Motor neuron (in vitro differentiated cells): ENCODE measurements at regions not wholly inside any gene's neighbourhood (a gene's known extent, or its start where the extent isn't known, plus 50 kb on each side); places are given as distances from the start of the nearest gene placed in this dataset.

Experiments used
- ATAC-seq, 8 experiments: fragments of 200-7000 bp; cut with Tn5 transposase; replicated peaks in 6 of 8; 2 replicates each; pipeline ENCODE4 v1.8.0; 2021; ENCODE audit warnings: mild to moderate bottlenecking in 8 of 8, moderate library complexity in 8 of 8
- H3K27ac ChIP-seq, 2 donors: fragments of 250-450 bp; sonication (Bioruptor Pico); 2 replicates each; pipeline ENCODE4 v1.9.0; 2021; ENCODE audit warnings: antibody characterized with exemption in 2 of 2, mild to moderate bottlenecking in 2 of 2, moderate library complexity in 1 of 2
- H3K4me1 ChIP-seq, 2 donors: fragments of 250-450 bp; sonication (Bioruptor Pico); replicated peaks in 1 of 2; 2 replicates each; pipeline ENCODE4 v1.6.1; 2021; ENCODE audit warnings: antibody characterized with exemption in 2 of 2, mild to moderate bottlenecking in 2 of 2, moderate library complexity in 1 of 2
- H3K4me3 ChIP-seq, 5 donors: fragments of 250-450 bp; sonication (Bioruptor Pico); 2 replicates each; pipeline ENCODE4 v1.9.0; 2021; ENCODE audit warnings: antibody characterized with exemption in 5 of 5, mild to moderate bottlenecking in 5 of 5, moderate library complexity in 4 of 5
- WGBS, 10 experiments: fragments of 450-650 bp; shearing (Covaris generic); methylation state at CpG; one replicate each; pipeline ENCODE4 v1.0.0; 2022; 5-methylcytosine and 5-hydroxymethylcytosine counted together
- in situ Hi-C, 9 experiments: fragments of 400-800 bp; cut with MboI; loops; one replicate each; pipeline ENCODE4 v1.15.0; 2021; ENCODE audit warnings: low sequenced_read_pairs in 9 of 9, low pct_unique_long_range_greater_than_20kb in 2 of 9; ENCODE audit not compliant: unreplicated experiment in 9 of 9

GRCh38 chr4:42729505-42730237 is 72.8 kb upstream of the ATP8A1 start:
- Histone ChIP-seq H3K4me1 (peaks cover 0 to 2% of the 10 kb centered on the region in 2 donors), H3K27ac (no peak overlapping the region), H3K4me3 (no peak overlapping the region)
- no peak for ATAC-seq
- in situ Hi-C loops, result no loop called here
- 4 to 95% (median 78%) methylated on average over 2 to 4 of the region's 4 CpGs for WGBS, 10 experiments

- in situ Hi-C loops, result no loop called here
- no peak for ATAC-seq
Observed at GRCh38 chr4:42724451-42724850, 67.5 kb upstream of the ATP8A1 start.

GRCh38 chr4:42720533-42720932 is 63.6 kb upstream of the ATP8A1 start:
- in situ Hi-C loops, result no loop called here
- Histone ChIP-seq H3K4me1 (no peaks in the 10 kb centered on the region), H3K27ac (no peak overlapping the region), H3K4me3 (no peak overlapping the region)
- 0 to 100% (median 0%) methylated on average over 1 of the region's 1 CpG; no CpG with 5 or more reads in 5 of the 10 experiments for WGBS, 10 experiments
- no peak for ATAC-seq

More at GRCh38 chr4:42724451-42724850, 67.5 kb upstream of the ATP8A1 start:
- Histone ChIP-seq H3K27ac (no peak overlapping the region), H3K4me1 (no peaks in the 10 kb centered on the region), H3K4me3 (no peak overlapping the region)
- 13 to 90% (median 69%) methylated on average over 1 to 3 of the region's 3 CpGs; no CpG with 5 or more reads in 1 of the 10 experiments for WGBS, 10 experiments

- 10 to 100% (median 100%) methylated on average over 1 of the region's 1 CpG; no CpG with 5 or more reads in 3 of the 10 experiments for WGBS, 10 experiments
- no peaks in the 10 kb centered on the region for H3K4me1 ChIP-seq
- in situ Hi-C loops, result no loop called here
- no peak overlapping the region for H3K4me3 ChIP-seq
- no peak overlapping the region for H3K27ac ChIP-seq
- no peak for ATAC-seq
Observed at GRCh38 chr4:42719257-42719656, 62.4 kb upstream of the ATP8A1 start.

- Histone ChIP-seq H3K27ac (no peak overlapping the region), H3K4me3 (no peak overlapping the region), H3K4me1 (no peaks in the 10 kb centered on the region)
- in situ Hi-C loops, result no loop called here
- 10 to 100% (median 73%) methylated on average over 1 of the region's 1 CpG; no CpG with 5 or more reads in 4 of the 10 experiments for WGBS, 10 experiments
- no peak for ATAC-seq
Observed at GRCh38 chr4:42718336-42718735, 61.4 kb upstream of the ATP8A1 start.

- in situ Hi-C loops, result no loop called here
- Histone ChIP-seq H3K4me3 (no peak overlapping the region), H3K4me1 (no peaks in the 10 kb centered on the region), H3K27ac (no peak overlapping the region)
- WGBS, 10 experiments, result 0 to 100% (median 80%) methylated on average over 1 to 2 of the region's 3 CpGs; no CpG with 5 or more reads in 1 of the 10 experiments
- ATAC-seq, result no peak
Observed at GRCh38 chr4:42716996-42717395, 60.1 kb upstream of the ATP8A1 start.

GRCh38 chr4:42715807-42716482 is 59.0 kb upstream of the ATP8A1 start:
- peaks cover 0 to under 1% of the 10 kb centered on the region in 2 donors for H3K4me1 ChIP-seq
- ATAC-seq, result no peak
- no peak overlapping the region for H3K27ac ChIP-seq
- no peak overlapping the region for H3K4me3 ChIP-seq
- in situ Hi-C loops, result no loop called here
- WGBS, 10 experiments, result 51 to 100% (median 95%) methylated on average over 3 to 6 of the region's 6 CpGs; no CpG with 5 or more reads in 4 of the 10 experiments

- no peak overlapping the region for H3K4me3 ChIP-seq
- 73 to 100% (median 95%) methylated on average over 1 to 3 of the region's 3 CpGs; no CpG with 5 or more reads in 6 of the 10 experiments for WGBS, 10 experiments
- H3K4me1 ChIP-seq, result peaks cover 0 to 10% of the 10 kb centered on the region in 2 donors
- no peak overlapping the region for H3K27ac ChIP-seq
- peak in 1 of 8 experiments; percentile 68 for ATAC-seq
- in situ Hi-C loops, result no loop called here
Observed at GRCh38 chr4:42713391-42713790, 56.5 kb upstream of the ATP8A1 start.

GRCh38 chr4:42712854-42713253 is 55.9 kb upstream of the ATP8A1 start:
- Histone ChIP-seq H3K4me1 (peaks cover 0 to 10% of the 10 kb centered on the region in 2 donors), H3K4me3 (no peak overlapping the region), H3K27ac (no peak overlapping the region)
- 0 to 68% (median 29%) methylated on average over 1 to 2 of the region's 2 CpGs; no CpG with 5 or more reads in 3 of the 10 experiments for WGBS, 10 experiments
- ATAC-seq, result no peak
- in situ Hi-C loops, result no loop called here

- Histone ChIP-seq H3K27ac (no peak overlapping the region), H3K4me1 (peaks cover 0 to 10% of the 10 kb centered on the region in 2 donors), H3K4me3 (no peak overlapping the region)
- in situ Hi-C loops, result no loop called here
- ATAC-seq, result no peak
Observed at GRCh38 chr4:42711496-42711895, 54.6 kb upstream of the ATP8A1 start.

GRCh38 chr4:42710761-42711160 is 53.9 kb upstream of the ATP8A1 start:
- peak overlapping the region in 1 of 2 donors; percentile 28 for H3K27ac ChIP-seq
- in situ Hi-C loops, result no loop called here
- no peak for ATAC-seq
- H3K4me1 ChIP-seq, result peaks cover 0 to 10% of the 10 kb centered on the region in 2 donors
- no peak overlapping the region for H3K4me3 ChIP-seq

GRCh38 chr4:42710329-42710728 is 53.4 kb upstream of the ATP8A1 start:
- in situ Hi-C loops, result no loop called here
- peaks cover 0 to 10% of the 10 kb centered on the region in 2 donors for H3K4me1 ChIP-seq
- H3K4me3 ChIP-seq, result no peak overlapping the region
- H3K27ac ChIP-seq, result peak overlapping the region in 1 of 2 donors; percentile 28
- 0 to 38% (median 18%) methylated on average over 3 to 5 of the region's 5 CpGs; no CpG with 5 or more reads in 1 of the 10 experiments for WGBS, 10 experiments
- peak in 5 of 8 experiments; percentile 38 to 72 (median 48) for ATAC-seq

- ATAC-seq, result no peak
- 0 to 90% (median 60%) methylated on average over 1 to 5 of the region's 5 CpGs for WGBS, 10 experiments
- no peak overlapping the region for H3K27ac ChIP-seq
- H3K4me3 ChIP-seq, result no peak overlapping the region
- in situ Hi-C loops, result no loop called here
- H3K4me1 ChIP-seq, result peaks cover 0 to 10% of the 10 kb centered on the region in 2 donors
Observed at GRCh38 chr4:42709392-42710065, 52.6 kb upstream of the ATP8A1 start.
